Keratinocyte (primary cell): ENCODE measurements at regions not wholly inside any gene's neighbourhood (a gene's known extent, or its start where the extent isn't known, plus 50 kb on each side); places are given as distances from the start of the nearest gene placed in this dataset.

Experiments used
- CTCF ChIP-seq, 3 experiments: IDR thresholded peaks in 1 of 3; conservative IDR thresholded peaks in 1 of 3; optimal IDR thresholded peaks in 1 of 3; 2 replicates in 2 of 3; 3 replicates in 1 of 3; pipeline versions ENCODE3 to v1.5.1; 2011; ENCODE audit warnings: low read length in 3 of 3, mild to moderate bottlenecking in 3 of 3, moderate library complexity in 2 of 3, control low read depth in 1 of 3, inconsistent platforms in 1 of 3; ENCODE audit not compliant: insufficient read depth in 2 of 3; ENCODE audit errors: extremely low read depth in 1 of 3
- EZH2 ChIP-seq: IDR thresholded peaks from one replicate; pipeline ENCODE4 v1.6.1; 2012; ENCODE audit warnings: inconsistent platforms, mild to moderate bottlenecking, low read length, moderate library complexity

GRCh38 chr19:28686756-28687155, 526.2 kb downstream of the UQCRFS1 start:
- TF ChIP-seq CTCF (optimal IDR thresholded peaks at IDR 0.05 in 1 of 3, IDR thresholded peaks at IDR 0.05 in 1 of 3, conservative IDR thresholded peaks at IDR 0.05 in 1 of 3; ENCODE audit: extremely low read depth in 1 of 3, insufficient read depth in 2 of 3, low read length in 3 of 3), result no peak
- TF ChIP-seq EZH2, result no peak
